Dedifferentiated amniotic fluid mesenchymal stem cell (primary cell): ENCODE measurements at regions not wholly inside any gene's neighbourhood (a gene's known extent, or its start where the extent isn't known, plus 50 kb on each side); places are given as distances from the start of the nearest gene placed in this dataset.

Experiments
- DNase-seq: peaks from one replicate; pipeline ENCODE4 v3.0.0-alpha.2; 2016; ENCODE audit errors: extremely low spot score

GRCh38 chr9:118751077-118751847 is 618.0 kb downstream of the BRINP1 start:
- no peak for DNase-seq

GRCh38 chr9:118751848-118752223 is 617.4 kb downstream of the BRINP1 start:
- no peak for DNase-seq

- DNase-seq, result no peak
Measured at GRCh38 chr9:118761016-118761790, 608.0 kb downstream of the BRINP1 start.

- DNase-seq, result no peak
Measured at GRCh38 chr9:118767571-118767970, 601.7 kb downstream of the BRINP1 start.

GRCh38 chr9:118782790-118783463 is 586.3 kb downstream of the BRINP1 start:
- DNase-seq, result no peak

- DNase-seq, result no peak
Measured at GRCh38 chr9:118784033-118784432, 585.2 kb downstream of the BRINP1 start.

GRCh38 chr9:118785456-118785855 is 583.8 kb downstream of the BRINP1 start:
- no peak for DNase-seq

GRCh38 chr9:118786877-118787276 is 582.4 kb downstream of the BRINP1 start:
- no peak for DNase-seq

GRCh38 chr9:118809160-118809625 is 560.0 kb downstream of the BRINP1 start:
- no peak for DNase-seq

GRCh38 chr9:118829334-118829733 is 539.9 kb downstream of the BRINP1 start:
- DNase-seq, result peak; percentile 34

- no peak for DNase-seq
Measured at GRCh38 chr9:118832371-118832770, 536.9 kb downstream of the BRINP1 start.

GRCh38 chr9:118836891-118837290 is 532.3 kb downstream of the BRINP1 start:
- DNase-seq, result no peak

- DNase-seq, result no peak
Measured at GRCh38 chr9:118871531-118871930, 497.7 kb downstream of the BRINP1 start.

GRCh38 chr9:118882684-118883083 is 486.6 kb downstream of the BRINP1 start:
- DNase-seq, result no peak

GRCh38 chr9:118883411-118883810 is 485.8 kb downstream of the BRINP1 start:
- no peak for DNase-seq

GRCh38 chr9:118891213-118891612 is 478.0 kb downstream of the BRINP1 start:
- DNase-seq, result no peak

- no peak for DNase-seq
Measured at GRCh38 chr9:118896324-118897000, 472.8 kb downstream of the BRINP1 start.

- no peak for DNase-seq
Measured at GRCh38 chr9:118918180-118918579, 451.1 kb downstream of the BRINP1 start.

GRCh38 chr9:118928722-118929121 is 440.5 kb downstream of the BRINP1 start:
- DNase-seq, result no peak

GRCh38 chr9:118929287-118929686 is 439.9 kb downstream of the BRINP1 start:
- peak; percentile 75 for DNase-seq

- DNase-seq, result no peak
Measured at GRCh38 chr9:118931941-118932340, 437.3 kb downstream of the BRINP1 start.

- DNase-seq, result no peak
Measured at GRCh38 chr9:118938581-118938980, 430.7 kb downstream of the BRINP1 start.
